ENCODE measurements at regions not wholly inside any gene's neighbourhood (a gene's known extent, or its start where the extent isn't known, plus 50 kb on each side); places are given as distances from the start of the nearest gene placed in this dataset.

DNA sequence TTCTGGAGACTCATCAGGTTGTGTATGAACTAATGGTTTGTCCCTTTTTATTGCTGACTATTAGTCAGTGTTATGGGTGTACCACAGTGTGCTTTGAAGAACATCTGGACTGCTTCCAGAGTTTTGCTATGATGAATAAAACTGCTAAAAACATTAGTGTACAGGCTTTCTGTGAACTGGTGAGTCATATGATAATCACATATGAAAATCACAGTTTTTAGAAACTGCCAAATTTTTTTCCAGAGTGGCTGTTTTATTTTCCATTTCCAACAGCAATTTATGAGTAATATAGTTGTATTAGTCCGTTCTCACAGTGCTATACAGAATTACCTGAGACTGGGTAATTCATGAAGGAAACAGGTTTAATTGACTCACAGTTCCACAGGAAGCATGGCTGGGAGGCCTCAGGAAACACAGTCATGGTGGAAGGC is 281.2 kb upstream of the VSTM2A start:
- TF ChIP-seq NR1H2 (CRISPR knock-in tag; IDR thresholded peaks at IDR 0.05) (no peak), KLF16 (IDR thresholded peaks at IDR 0.05) (no peak), ARHGAP35 (IDR thresholded peaks at IDR 0.05; ENCODE audit: partially characterized antibody) (no peak), PML (IDR thresholded peaks at IDR 0.05; ENCODE audit: low read length) (no peak), MAZ (CRISPR knock-in tag; conservative IDR thresholded peaks at IDR 0.05 in 1 of 2, IDR thresholded peaks at IDR 0.05 in 1 of 2) (no peak), U2AF1 (optimal IDR thresholded peaks at IDR 0.05; ENCODE audit: low read depth, low read length) (no peak)
- TF ChIP-seq, protein P1, sequence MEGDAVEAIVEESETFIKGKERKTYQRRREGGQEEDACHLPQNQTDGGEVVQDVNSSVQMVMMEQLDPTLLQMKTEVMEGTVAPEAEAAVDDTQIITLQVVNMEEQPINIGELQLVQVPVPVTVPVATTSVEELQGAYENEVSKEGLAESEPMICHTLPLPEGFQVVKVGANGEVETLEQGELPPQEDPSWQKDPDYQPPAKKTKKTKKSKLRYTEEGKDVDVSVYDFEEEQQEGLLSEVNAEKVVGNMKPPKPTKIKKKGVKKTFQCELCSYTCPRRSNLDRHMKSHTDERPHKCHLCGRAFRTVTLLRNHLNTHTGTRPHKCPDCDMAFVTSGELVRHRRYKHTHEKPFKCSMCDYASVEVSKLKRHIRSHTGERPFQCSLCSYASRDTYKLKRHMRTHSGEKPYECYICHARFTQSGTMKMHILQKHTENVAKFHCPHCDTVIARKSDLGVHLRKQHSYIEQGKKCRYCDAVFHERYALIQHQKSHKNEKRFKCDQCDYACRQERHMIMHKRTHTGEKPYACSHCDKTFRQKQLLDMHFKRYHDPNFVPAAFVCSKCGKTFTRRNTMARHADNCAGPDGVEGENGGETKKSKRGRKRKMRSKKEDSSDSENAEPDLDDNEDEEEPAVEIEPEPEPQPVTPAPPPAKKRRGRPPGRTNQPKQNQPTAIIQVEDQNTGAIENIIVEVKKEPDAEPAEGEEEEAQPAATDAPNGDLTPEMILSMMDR (IDR thresholded peaks at IDR 0.05 in 2 of 3, conservative IDR thresholded peaks at IDR 0.05 in 1 of 3; ENCODE audit: insufficient read depth in 2 of 3, low read depth in 1 of 3, low read length in 3 of 3): no peak
